H54 (cell line): ENCODE measurements at regions not wholly inside any gene's neighbourhood (a gene's known extent, or its start where the extent isn't known, plus 50 kb on each side); places are given as distances from the start of the nearest gene placed in this dataset.

Experiments used
- DNase-seq: peaks from one replicate; pipeline ENCODE4 v3.0.0; 2011; ENCODE audit warnings: low spot score, mixed read lengths; ENCODE audit not compliant: insufficient read length
- FAIRE-seq: peaks from 3 replicates; lab custom pipeline; 2011; peaks lifted over from hg19 to GRCh38; lab: Jason Lieb, UNC
- POLR2A ChIP-seq: IDR thresholded peaks from 2 replicates; pipeline ENCODE4 v1.6.1; 2011; ENCODE audit warnings: low read depth, mild to moderate bottlenecking, low read length

GRCh38 chr7:47648275-47648925 lies 66.5 kb upstream of the TNS3 start:
- FAIRE-seq (no peak), DNase-seq (no peak)
- TF ChIP-seq POLR2A, result no peak

- no peak for TF ChIP-seq POLR2A
- no peak for FAIRE-seq
- no peak for DNase-seq
Observed at GRCh38 chr7:47647918-47648250, 66.0 kb upstream of the TNS3 start.

GRCh38 chr7:47647181-47647917 lies 65.4 kb upstream of the TNS3 start:
- FAIRE-seq, result no peak
- TF ChIP-seq POLR2A, result no peak
- no peak for DNase-seq

GRCh38 chr7:47643716-47644400 lies 61.9 kb upstream of the TNS3 start:
- DNase-seq (no peak), FAIRE-seq (no peak)
- no peak for TF ChIP-seq POLR2A

- no peak for FAIRE-seq
- DNase-seq, result no peak
- no peak for TF ChIP-seq POLR2A
Observed at GRCh38 chr7:47640265-47640664, 58.4 kb upstream of the TNS3 start.

- FAIRE-seq (no peak), DNase-seq (no peak)
- no peak for TF ChIP-seq POLR2A
Observed at GRCh38 chr7:47639495-47640110, 57.7 kb upstream of the TNS3 start.

GRCh38 chr7:47638679-47639315 lies 56.9 kb upstream of the TNS3 start:
- TF ChIP-seq POLR2A, result no peak
- no peak for FAIRE-seq
- no peak for DNase-seq

- FAIRE-seq, result no peak
- DNase-seq, result no peak
- TF ChIP-seq POLR2A, result no peak
Observed at GRCh38 chr7:47636433-47637175, 54.7 kb upstream of the TNS3 start.

GRCh38 chr7:47636081-47636432 lies 54.1 kb upstream of the TNS3 start:
- no peak for FAIRE-seq
- peak; percentile 34 for DNase-seq
- TF ChIP-seq POLR2A, result no peak

GRCh38 chr7:47635091-47636080 lies 53.5 kb upstream of the TNS3 start:
- no peak for FAIRE-seq
- peak; percentile 94 for DNase-seq
- no peak; the same call in 1 of the 2 replicates for TF ChIP-seq POLR2A

- no peak for TF ChIP-seq POLR2A
- DNase-seq (no peak), FAIRE-seq (no peak)
Observed at GRCh38 chr7:47634273-47634672, 52.4 kb upstream of the TNS3 start.

- no peak for FAIRE-seq
- DNase-seq, result no peak
- TF ChIP-seq POLR2A, result no peak
Observed at GRCh38 chr7:47633134-47633533, 51.2 kb upstream of the TNS3 start.
